Stromal cell of bone marrow (primary cell): ENCODE measurements at regions not wholly inside any gene's neighbourhood (a gene's known extent, or its start where the extent isn't known, plus 50 kb on each side); places are given as distances from the start of the nearest gene placed in this dataset.

Experiments
- DNase-seq: peaks from one replicate; pipeline ENCODE4 v3.0.0-alpha.2; 2012; ENCODE audit warnings: low read depth

GRCh38 chr16:79754501-79754900 lies 154.0 kb upstream of the MAF start:
- DNase-seq = no peak

GRCh38 chr16:79754081-79754480 lies 153.5 kb upstream of the MAF start:
- DNase-seq = no peak

GRCh38 chr16:79753286-79753685 lies 152.7 kb upstream of the MAF start:
- no peak for DNase-seq

- DNase-seq = peak; percentile 54
Measured at GRCh38 chr16:79752396-79752795, 151.9 kb upstream of the MAF start.

GRCh38 chr16:79751471-79752184 lies 151.1 kb upstream of the MAF start:
- DNase-seq = peak; percentile 85

GRCh38 chr16:79750311-79750710 lies 149.8 kb upstream of the MAF start:
- no peak for DNase-seq

- no peak for DNase-seq
Measured at GRCh38 chr16:79748629-79749028, 148.1 kb upstream of the MAF start.

- DNase-seq = no peak
Measured at GRCh38 chr16:79747688-79748087, 147.2 kb upstream of the MAF start.

GRCh38 chr16:79740252-79740651 lies 139.7 kb upstream of the MAF start:
- no peak for DNase-seq

GRCh38 chr16:79735271-79735670 lies 134.7 kb upstream of the MAF start:
- DNase-seq = no peak

GRCh38 chr16:79734721-79735120 lies 134.2 kb upstream of the MAF start:
- no peak for DNase-seq

- DNase-seq = no peak
Measured at GRCh38 chr16:79728923-79729240, 128.3 kb upstream of the MAF start.

- DNase-seq = no peak
Measured at GRCh38 chr16:79728048-79728922, 127.7 kb upstream of the MAF start.

- no peak for DNase-seq
Measured at GRCh38 chr16:79726902-79727301, 126.4 kb upstream of the MAF start.

- DNase-seq = no peak
Measured at GRCh38 chr16:79725051-79725450, 124.5 kb upstream of the MAF start.

GRCh38 chr16:79723583-79724168 lies 123.1 kb upstream of the MAF start:
- no peak for DNase-seq

GRCh38 chr16:79721270-79721669 lies 120.7 kb upstream of the MAF start:
- DNase-seq = no peak

GRCh38 chr16:79717333-79718137 lies 117.0 kb upstream of the MAF start:
- no peak for DNase-seq

GRCh38 chr16:79716645-79717332 lies 116.3 kb upstream of the MAF start:
- DNase-seq = no peak

- DNase-seq = no peak
Measured at GRCh38 chr16:79715061-79715460, 114.5 kb upstream of the MAF start.

GRCh38 chr16:79714440-79714839 lies 113.9 kb upstream of the MAF start:
- DNase-seq = no peak
